OCI-LY1 (cell line): ENCODE measurements at regions not wholly inside any gene's neighbourhood (a gene's known extent, or its start where the extent isn't known, plus 50 kb on each side); places are given as distances from the start of the nearest gene placed in this dataset.

Experiments
- H2AFZ ChIP-seq: fragments of 200-600 bp; sonication (generic), shearing (Covaris generic); 2 replicates; pipeline ENCODE4 v1.6.0; 2014; ENCODE audit warnings: antibody characterized with exemption, mild to moderate bottlenecking, low read length
- H3F3A ChIP-seq: fragments of 200-600 bp; sonication (generic), shearing (Covaris generic); 2 replicates; pipeline ENCODE4 v1.6.0; 2014; ENCODE audit warnings: mild to moderate bottlenecking, antibody characterized with exemption, low read length, moderate library complexity; ENCODE audit not compliant: insufficient read depth
- H3K27ac ChIP-seq: fragments of 200-600 bp; sonication (generic); 2 replicates; pipeline ENCODE4 v1.5.1; 2014; ENCODE audit warnings: low read length, mixed run types, mild to moderate bottlenecking, low read depth; ENCODE audit not compliant: poor library complexity, severe bottlenecking
- H3K27me3 ChIP-seq: fragments of 200-600 bp; sonication (generic); 2 replicates; pipeline ENCODE4 v1.6.0; 2014; ENCODE audit warnings: antibody characterized with exemption, mild to moderate bottlenecking, low read length, moderate library complexity; ENCODE audit not compliant: insufficient read depth
- H3K36me3 ChIP-seq: fragments of 200-600 bp; sonication (generic); 2 replicates; pipeline ENCODE4 v1.6.1; 2014; ENCODE audit warnings: mild to moderate bottlenecking, antibody characterized with exemption, low read length, moderate library complexity, mixed read lengths; ENCODE audit not compliant: insufficient read depth
- H3K4me1 ChIP-seq: fragments of 200-600 bp; sonication (generic); 2 replicates; pipeline ENCODE4 v1.5.1; 2014; ENCODE audit warnings: mild to moderate bottlenecking, low read length, moderate library complexity; ENCODE audit not compliant: insufficient read depth, severe bottlenecking
- H3K4me2 ChIP-seq: fragments of 200-600 bp; sonication (generic), shearing (Covaris generic); 2 replicates; pipeline ENCODE4 v1.6.1; 2014; ENCODE audit warnings: low read length
- H3K4me3 ChIP-seq: fragments of 200-600 bp; sonication (generic); 2 replicates; pipeline ENCODE4 v1.5.1; 2014; ENCODE audit warnings: low read length, low read depth, mild to moderate bottlenecking, mixed read lengths; ENCODE audit not compliant: poor library complexity, severe bottlenecking
- H3K79me2 ChIP-seq: fragments of 200-600 bp; shearing (Covaris generic); 2 replicates; pipeline ENCODE4 v1.6.1; 2016; ENCODE audit warnings: mixed run types, low read length, mixed read lengths; ENCODE audit not compliant: insufficient read depth
- H3K9ac ChIP-seq: fragments of 200-600 bp; sonication (generic), shearing (Covaris generic); 2 replicates; pipeline ENCODE4 v1.6.1; 2014; ENCODE audit warnings: mild to moderate bottlenecking, low read length, mixed read lengths
- H3K9me2 ChIP-seq: fragments of 200-600 bp; sonication (generic), shearing (Covaris generic); 2 replicates; pipeline ENCODE4 v1.6.1; 2014; ENCODE audit warnings: low read depth, mild to moderate bottlenecking, low read length, mixed read lengths
- H3K9me3 ChIP-seq: fragments of 200-600 bp; shearing (Covaris generic); 2 replicates; pipeline ENCODE4 v1.6.1; 2014; ENCODE audit warnings: low read length, mixed read lengths
- H4K20me1 ChIP-seq: fragments of 200-600 bp; sonication (generic), shearing (Covaris generic); 2 replicates; pipeline ENCODE4 v1.6.0; 2016; ENCODE audit warnings: mild to moderate bottlenecking, low read length; ENCODE audit not compliant: insufficient read depth
- CTCF ChIP-seq: fragments of 200-600 bp; sonication (generic), shearing (Covaris generic); IDR thresholded peaks from 2 replicates; pipeline ENCODE4 v1.5.1; 2017; ENCODE audit warnings: mild to moderate bottlenecking, antibody characterized with exemption, low read length, moderate library complexity, mixed read lengths
- EZH2 ChIP-seq: fragments of 200-600 bp; sonication (generic), shearing (Covaris generic); IDR thresholded peaks from 2 replicates; pipeline ENCODE4 v1.8.0; 2017; ENCODE audit warnings: borderline replicate concordance, mixed run types, mild to moderate bottlenecking, antibody characterized with exemption, low read length, moderate library complexity, mixed read lengths

DNA sequence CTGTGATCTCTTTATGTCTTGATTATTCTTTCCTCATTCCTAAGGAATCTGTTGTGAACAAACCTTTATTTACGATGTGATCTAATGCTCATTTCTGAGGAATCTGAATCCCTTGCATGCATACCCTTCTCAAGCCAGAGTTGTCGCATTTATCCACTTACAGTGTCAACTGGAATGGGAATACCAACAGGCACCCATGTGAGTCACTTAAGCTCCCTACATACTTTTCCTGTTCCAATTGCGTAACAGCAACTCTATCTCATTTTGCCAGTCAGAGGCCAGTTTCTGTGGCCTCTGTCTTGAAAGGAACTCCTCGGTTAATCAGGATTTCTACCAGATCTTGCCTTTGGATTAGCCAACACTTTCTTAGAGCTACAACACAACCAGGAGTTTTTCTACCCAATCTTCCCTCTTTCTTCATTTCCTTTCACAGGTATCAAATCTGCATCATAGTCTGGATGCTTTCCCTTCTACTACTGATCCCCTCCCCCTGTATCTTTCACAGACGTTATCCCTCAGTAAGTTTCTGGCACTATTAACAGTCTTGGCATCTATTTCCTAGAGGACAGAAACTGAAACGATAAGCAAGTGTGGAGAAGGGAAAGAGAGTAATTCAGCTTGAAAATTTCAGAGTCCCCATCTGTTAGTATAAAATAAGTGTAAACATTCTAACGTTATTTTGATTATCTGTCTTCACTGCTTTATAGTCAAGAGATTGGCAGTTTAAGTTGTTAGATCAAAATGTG lies 66.8 kb upstream of the BCHE start:
- Histone ChIP-seq H3K4me3 (no peak overlapping the region), H2AFZ (no peak overlapping the region), H3F3A (no peaks in the 10 kb centered on the region), H3K9me2 (no peaks in the 10 kb centered on the region), H3K36me3 (no peaks in the 10 kb centered on the region), H3K9me3 (no peaks in the 10 kb centered on the region), H4K20me1 (no peaks in the 10 kb centered on the region), H3K27me3 (no peaks in the 10 kb centered on the region), H3K4me1 (no peaks in the 10 kb centered on the region), H3K27ac (no peak overlapping the region), H3K4me2 (no peak overlapping the region), H3K9ac (no peak overlapping the region), H3K79me2 (no peaks in the 10 kb centered on the region)
- TF ChIP-seq EZH2 (no peak), CTCF (no peak)

DNA sequence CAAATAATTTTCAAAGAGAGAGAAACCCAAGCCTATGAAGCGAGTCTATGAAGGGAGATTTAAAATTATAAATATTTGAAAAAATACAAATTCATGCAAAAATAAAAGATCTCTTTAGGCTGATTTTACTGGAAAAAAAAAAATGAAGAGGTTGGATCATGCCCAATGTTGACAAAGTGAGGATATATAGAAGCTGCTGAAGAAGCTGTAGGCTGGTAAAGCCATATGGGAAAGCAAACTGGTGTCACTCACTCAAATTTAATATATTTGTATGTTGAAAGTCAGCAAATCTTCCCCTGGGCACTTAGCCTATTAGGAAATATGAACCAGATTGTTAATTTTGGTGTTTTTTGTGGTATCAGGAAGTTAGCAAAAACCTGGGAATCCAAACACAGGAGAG lies 61.8 kb upstream of the BCHE start:
- no peak overlapping the region for H3K4me3 ChIP-seq
- no peaks in the 10 kb centered on the region for H3K79me2 ChIP-seq
- no peaks in the 10 kb centered on the region for H3K9me2 ChIP-seq
- no peaks in the 10 kb centered on the region for H3K4me1 ChIP-seq
- no peak overlapping the region for H3K27ac ChIP-seq
- H3K4me2 ChIP-seq, result no peak overlapping the region
- no peaks in the 10 kb centered on the region for H3F3A ChIP-seq
- H2AFZ ChIP-seq, result no peak overlapping the region
- no peaks in the 10 kb centered on the region for H4K20me1 ChIP-seq
- no peaks in the 10 kb centered on the region for H3K36me3 ChIP-seq
- H3K9ac ChIP-seq, result no peak overlapping the region
- no peaks in the 10 kb centered on the region for H3K9me3 ChIP-seq
- TF ChIP-seq CTCF (no peak), EZH2 (no peak)
- H3K27me3 ChIP-seq, result no peaks in the 10 kb centered on the region

DNA sequence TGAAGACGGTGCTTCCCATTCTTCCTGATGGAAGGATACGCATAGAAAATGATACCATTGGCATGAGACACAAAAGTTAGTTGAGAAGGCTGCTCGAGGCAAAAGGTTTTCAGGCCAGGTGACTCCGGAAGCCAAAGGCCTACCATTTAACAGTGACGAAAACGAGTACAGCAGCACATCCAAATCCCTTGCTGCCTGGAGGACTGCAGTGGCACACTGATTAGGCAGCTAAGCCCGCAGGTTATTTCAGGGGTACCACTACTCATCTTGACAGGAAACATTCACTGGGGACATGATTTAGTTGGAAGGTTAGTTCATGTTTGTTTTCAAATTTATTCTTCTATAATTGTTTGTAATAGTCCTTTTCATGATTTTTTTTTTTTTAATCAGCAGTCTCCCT lies 59.9 kb upstream of the BCHE start:
- no peak for TF ChIP-seq EZH2
- TF ChIP-seq CTCF, result no peak
- Histone ChIP-seq H3K4me1 (no peaks in the 10 kb centered on the region), H4K20me1 (no peaks in the 10 kb centered on the region), H3K9me3 (no peaks in the 10 kb centered on the region), H3K27me3 (no peaks in the 10 kb centered on the region), H3K4me3 (no peak overlapping the region), H2AFZ (no peak overlapping the region), H3F3A (no peaks in the 10 kb centered on the region), H3K9me2 (no peaks in the 10 kb centered on the region), H3K79me2 (no peaks in the 10 kb centered on the region), H3K9ac (no peak overlapping the region), H3K4me2 (no peak overlapping the region), H3K36me3 (no peaks in the 10 kb centered on the region), H3K27ac (no peak overlapping the region)
